ENCODE measurements at regions not wholly inside any gene's neighbourhood (a gene's known extent, or its start where the extent isn't known, plus 50 kb on each side); places are given as distances from the start of the nearest gene placed in this dataset.

GRCh38 chr14:42319996-42320395, 713.3 kb downstream of the LRFN5 start (continued):
- TF ChIP-seq, protein P1, sequence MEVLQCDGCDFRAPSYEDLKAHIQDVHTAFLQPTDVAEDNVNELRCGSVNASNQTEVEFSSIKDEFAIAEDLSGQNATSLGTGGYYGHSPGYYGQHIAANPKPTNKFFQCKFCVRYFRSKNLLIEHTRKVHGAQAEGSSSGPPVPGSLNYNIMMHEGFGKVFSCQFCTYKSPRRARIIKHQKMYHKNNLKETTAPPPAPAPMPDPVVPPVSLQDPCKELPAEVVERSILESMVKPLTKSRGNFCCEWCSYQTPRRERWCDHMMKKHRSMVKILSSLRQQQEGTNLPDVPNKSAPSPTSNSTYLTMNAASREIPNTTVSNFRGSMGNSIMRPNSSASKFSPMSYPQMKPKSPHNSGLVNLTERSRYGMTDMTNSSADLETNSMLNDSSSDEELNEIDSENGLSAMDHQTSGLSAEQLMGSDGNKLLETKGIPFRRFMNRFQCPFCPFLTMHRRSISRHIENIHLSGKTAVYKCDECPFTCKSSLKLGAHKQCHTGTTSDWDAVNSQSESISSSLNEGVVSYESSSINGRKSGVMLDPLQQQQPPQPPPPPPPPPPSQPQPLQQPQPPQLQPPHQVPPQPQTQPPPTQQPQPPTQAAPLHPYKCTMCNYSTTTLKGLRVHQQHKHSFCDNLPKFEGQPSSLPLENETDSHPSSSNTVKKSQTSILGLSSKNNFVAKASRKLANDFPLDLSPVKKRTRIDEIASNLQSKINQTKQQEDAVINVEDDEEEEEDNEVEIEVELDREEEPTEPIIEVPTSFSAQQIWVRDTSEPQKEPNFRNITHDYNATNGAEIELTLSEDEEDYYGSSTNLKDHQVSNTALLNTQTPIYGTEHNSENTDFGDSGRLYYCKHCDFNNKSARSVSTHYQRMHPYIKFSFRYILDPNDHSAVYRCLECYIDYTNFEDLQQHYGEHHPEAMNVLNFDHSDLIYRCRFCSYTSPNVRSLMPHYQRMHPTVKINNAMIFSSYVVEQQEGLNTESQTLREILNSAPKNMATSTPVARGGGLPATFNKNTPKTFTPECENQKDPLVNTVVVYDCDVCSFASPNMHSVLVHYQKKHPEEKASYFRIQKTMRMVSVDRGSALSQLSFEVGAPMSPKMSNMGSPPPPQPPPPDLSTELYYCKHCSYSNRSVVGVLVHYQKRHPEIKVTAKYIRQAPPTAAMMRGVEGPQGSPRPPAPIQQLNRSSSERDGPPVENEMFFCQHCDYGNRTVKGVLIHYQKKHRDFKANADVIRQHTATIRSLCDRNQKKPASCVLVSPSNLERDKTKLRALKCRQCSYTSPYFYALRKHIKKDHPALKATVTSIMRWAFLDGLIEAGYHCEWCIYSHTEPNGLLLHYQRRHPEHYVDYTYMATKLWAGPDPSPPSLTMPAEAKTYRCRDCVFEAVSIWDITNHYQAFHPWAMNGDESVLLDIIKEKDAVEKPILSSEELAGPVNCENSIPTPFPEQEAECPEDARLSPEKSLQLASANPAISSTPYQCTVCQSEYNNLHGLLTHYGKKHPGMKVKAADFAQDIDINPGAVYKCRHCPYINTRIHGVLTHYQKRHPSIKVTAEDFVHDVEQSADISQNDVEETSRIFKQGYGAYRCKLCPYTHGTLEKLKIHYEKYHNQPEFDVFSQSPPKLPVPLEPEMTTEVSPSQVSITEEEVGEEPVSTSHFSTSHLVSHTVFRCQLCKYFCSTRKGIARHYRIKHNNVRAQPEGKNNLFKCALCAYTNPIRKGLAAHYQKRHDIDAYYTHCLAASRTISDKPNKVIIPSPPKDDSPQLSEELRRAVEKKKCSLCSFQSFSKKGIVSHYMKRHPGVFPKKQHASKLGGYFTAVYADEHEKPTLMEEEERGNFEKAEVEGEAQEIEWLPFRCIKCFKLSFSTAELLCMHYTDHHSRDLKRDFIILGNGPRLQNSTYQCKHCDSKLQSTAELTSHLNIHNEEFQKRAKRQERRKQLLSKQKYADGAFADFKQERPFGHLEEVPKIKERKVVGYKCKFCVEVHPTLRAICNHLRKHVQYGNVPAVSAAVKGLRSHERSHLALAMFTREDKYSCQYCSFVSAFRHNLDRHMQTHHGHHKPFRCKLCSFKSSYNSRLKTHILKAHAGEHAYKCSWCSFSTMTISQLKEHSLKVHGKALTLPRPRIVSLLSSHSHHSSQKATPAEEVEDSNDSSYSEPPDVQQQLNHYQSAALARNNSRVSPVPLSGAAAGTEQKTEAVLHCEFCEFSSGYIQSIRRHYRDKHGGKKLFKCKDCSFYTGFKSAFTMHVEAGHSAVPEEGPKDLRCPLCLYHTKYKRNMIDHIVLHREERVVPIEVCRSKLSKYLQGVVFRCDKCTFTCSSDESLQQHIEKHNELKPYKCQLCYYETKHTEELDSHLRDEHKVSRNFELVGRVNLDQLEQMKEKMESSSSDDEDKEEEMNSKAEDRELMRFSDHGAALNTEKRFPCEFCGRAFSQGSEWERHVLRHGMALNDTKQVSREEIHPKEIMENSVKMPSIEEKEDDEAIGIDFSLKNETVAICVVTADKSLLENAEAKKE (CRISPR knock-in tag; IDR thresholded peaks at IDR 0.05) = no peak

GRCh38 chr14:42316693-42317092, 710.0 kb downstream of the LRFN5 start:
- DNase-seq (ENCODE audit: low spot score) (no peak), ATAC-seq (no peak)
- Histone ChIP-seq H3K4me3 (no peak overlapping the region), H3K9me2 (ENCODE audit: insufficient read depth) (0 out of 2 replicates have a peak, but pooled peaks cover 4% of the 10 kb centered on the region), H2AFZ (peak overlapping the region; percentile 57), H3K27me3 (ENCODE audit: insufficient read depth) (no peaks in the 10 kb centered on the region), H3K4me1 (ENCODE audit: insufficient read depth) (no peaks in the 10 kb centered on the region; the same call in 1 of the 2 replicates), H4K20me1 (replicated peaks; ENCODE audit: insufficient read depth) (no peaks in the 10 kb centered on the region), H3F3A (replicated peaks; ENCODE audit: low read depth) (no peaks in the 10 kb centered on the region), H3K36me3 (ENCODE audit: insufficient read depth) (no peaks in the 10 kb centered on the region; the same call in 1 of the 2 replicates), H3K4me2 (no peak overlapping the region), H3K79me2 (replicated peaks; ENCODE audit: insufficient read depth) (no peaks in the 10 kb centered on the region), H3K27ac (ENCODE audit: low read depth) (no peak overlapping the region)
- TF ChIP-seq CTCF (conservative IDR thresholded peaks at IDR 0.05; ENCODE audit: low read depth in 2 of 2) (no peak), POLR2AphosphoS5 (IDR thresholded peaks at IDR 0.05; ENCODE audit: low read depth) (no peak)
- Mint-ChIP-seq H3K27me3 (ENCODE audit: insufficient read depth, low read depth, poor library complexity) (no peaks in the 10 kb centered on the region), H3K27ac (no peak overlapping the region), H3K4me1 (peaks cover 4% of the 10 kb centered on the region; the same call in 2 of the 3 replicates), H3K36me3 (ENCODE audit: low read depth) (peaks cover 38% of the 10 kb centered on the region; the same call in 2 of the 3 replicates), H3K9me3 (peaks cover 39% of the 10 kb centered on the region), H3K4me3 (no peak overlapping the region)

All from GM23338 (cell line).